GM21576 (cell line): ENCODE measurements at regions not wholly inside any gene's neighbourhood (a gene's known extent, or its start where the extent isn't known, plus 50 kb on each side); places are given as distances from the start of the nearest gene placed in this dataset.

Experiments used
- ATAC-seq: cut with Tn5 transposase; IDR thresholded peaks from one replicate; pipeline ENCODE4 v1.9.1; 2021; ENCODE audit warnings: mild to moderate bottlenecking, moderate library complexity; ENCODE audit not compliant: unreplicated experiment

DNA sequence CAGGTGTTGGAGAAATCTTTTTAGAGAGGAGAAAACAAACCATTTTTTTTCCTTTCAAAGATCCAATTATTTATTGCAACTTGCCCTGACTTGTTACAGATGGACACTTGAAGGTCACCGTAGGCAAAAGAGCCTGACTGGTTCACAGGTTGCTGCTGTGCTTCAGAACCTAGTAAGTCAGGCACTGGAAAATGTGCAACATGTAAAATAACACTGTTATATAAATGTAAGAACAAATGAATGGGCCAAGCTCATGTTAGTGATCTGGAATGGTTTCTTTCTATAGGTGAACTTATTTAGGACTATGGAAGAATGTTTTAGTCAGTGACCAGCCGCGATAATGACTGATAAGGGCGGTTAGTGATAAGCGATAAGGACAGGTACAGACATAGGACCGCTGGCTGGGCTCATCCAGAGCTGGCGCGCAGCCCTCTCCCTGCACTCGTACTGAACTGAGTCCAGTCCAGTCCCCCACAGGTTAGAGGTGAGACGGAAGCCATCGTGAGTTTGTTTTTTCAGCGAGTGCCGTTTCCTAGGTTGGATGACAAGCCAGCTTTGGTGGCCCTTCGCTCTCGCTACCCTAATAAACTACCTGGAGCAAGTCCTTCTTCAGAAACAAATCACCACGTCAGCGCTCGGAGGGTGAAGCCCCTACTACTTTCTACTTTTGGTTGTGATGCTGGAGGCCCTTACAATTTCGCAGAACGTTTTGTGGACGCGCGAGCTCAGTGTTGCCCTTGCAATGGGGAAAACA lies 94.4 kb upstream of the PRDM1 start:
- peak; percentile 42 for ATAC-seq

DNA sequence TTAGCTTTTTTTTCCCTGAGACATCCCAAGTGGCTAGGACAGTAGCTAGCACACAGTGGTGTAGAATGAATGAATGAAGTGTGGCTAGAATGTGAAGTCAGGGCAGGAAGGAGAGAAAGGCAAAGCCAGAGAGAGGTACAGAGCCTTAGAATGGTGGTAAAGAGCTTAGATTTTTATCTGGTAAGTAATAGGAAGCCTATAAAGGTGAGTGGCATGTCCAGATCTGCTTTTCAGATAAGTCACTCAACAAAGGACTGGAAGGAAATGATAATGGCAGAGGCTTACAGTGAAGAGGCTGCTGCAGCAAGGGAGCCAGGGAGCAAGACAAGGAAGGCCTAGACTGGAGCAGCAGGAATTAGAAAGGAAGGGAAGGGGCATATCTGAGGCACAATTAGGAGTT lies 96.0 kb upstream of the PRDM1 start:
- ATAC-seq, result no peak

DNA sequence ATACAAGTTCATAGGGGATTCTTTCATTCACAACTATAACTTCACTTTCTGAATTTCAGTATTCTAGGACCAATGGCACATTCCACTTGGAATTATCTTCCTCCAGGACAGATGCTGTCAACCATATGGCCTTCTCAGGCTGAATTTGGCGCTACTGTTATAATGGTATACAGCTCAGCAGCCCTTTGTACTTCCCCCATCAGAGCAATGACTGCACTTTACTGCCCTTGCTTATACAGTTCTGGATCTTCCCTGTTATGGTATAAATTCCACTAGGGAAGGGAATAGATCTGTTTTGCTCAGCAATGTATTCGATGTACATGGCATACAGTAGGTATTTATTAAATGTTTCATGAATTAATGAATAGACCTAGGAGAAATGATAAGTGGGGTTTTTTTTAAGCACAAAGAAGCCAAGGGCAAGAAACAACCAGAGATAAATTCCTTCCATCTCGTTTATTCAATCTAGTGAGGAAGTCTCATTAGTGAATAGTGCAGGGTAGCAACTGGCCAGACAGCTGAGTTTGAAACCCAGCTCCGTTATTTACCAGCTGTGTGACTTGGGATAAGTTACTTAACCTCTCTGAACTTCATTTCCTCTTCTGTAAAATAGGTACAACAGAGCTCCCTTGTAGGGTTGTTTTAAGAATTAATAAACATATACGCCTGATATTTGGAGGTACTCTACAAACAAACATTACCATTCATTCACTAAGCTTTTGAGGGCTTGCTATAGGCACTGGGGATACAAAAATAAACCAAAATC lies 97.1 kb upstream of the PRDM1 start:
- ATAC-seq, result no peak

DNA sequence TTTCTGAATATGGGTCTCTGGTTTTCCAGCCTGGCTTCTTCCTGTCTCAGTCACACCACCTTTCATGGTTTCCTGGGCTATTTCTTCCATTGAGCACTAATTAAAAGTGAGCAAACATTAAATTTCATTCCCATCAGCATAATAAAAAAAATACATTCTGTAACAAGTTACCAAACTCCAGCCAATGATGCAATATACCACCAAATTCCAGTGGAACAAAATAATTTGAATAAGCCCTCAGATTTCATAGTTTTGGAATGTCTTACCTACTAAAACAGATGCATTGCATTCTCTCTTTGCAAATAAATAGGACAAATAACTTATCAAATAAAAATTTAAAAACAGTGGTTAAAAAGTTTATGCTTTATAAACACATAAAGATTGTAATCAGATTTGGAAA lies 97.8 kb upstream of the PRDM1 start:
- ATAC-seq, result no peak

- ATAC-seq, result no peak
These were observed 98.6 kb upstream of the PRDM1 start for GRCh38 chr6:105987516-105987915.

- no peak for ATAC-seq
These were observed 99.1 kb upstream of the PRDM1 start for GRCh38 chr6:105986998-105987397.

DNA sequence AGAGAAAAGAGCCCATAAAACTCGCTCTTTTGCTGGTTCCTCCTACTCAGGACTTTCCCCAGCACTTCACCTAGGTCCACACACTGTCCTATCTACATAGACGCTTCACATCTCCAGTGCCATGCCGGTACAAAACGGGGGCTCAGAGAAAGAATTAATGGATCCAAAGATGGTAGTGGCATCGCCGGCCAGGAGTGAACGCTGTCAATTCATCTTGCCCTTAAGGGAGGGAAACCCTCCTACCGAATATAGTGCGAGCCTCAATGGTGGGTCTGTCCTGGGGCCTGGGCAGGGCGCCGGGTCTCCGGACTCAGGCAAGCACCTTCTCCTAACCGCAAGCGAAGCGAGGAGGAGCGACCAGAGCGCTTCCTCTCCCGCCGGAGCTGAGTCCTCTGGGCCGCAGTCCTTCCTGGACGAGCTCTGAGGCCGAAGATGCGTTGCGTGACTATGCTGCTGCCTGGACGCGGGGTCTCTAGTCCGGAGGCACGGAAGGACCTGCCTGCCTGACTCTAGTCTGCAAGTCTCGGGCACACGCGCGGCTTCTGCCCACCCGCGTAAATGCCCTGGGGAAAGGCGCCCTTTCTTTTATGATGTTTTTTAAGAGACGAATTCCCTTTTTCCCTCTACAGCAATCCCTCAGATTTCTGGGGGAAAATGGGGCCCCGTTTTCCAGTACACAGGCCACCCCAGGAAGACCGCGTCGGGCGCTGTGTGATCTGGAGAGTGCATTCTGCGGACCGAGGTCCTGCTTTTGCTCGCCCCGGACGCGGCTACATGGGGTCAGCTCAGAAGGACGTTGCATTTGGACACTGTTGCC lies 100.1 kb upstream of the PRDM1 start:
- no peak for ATAC-seq

DNA sequence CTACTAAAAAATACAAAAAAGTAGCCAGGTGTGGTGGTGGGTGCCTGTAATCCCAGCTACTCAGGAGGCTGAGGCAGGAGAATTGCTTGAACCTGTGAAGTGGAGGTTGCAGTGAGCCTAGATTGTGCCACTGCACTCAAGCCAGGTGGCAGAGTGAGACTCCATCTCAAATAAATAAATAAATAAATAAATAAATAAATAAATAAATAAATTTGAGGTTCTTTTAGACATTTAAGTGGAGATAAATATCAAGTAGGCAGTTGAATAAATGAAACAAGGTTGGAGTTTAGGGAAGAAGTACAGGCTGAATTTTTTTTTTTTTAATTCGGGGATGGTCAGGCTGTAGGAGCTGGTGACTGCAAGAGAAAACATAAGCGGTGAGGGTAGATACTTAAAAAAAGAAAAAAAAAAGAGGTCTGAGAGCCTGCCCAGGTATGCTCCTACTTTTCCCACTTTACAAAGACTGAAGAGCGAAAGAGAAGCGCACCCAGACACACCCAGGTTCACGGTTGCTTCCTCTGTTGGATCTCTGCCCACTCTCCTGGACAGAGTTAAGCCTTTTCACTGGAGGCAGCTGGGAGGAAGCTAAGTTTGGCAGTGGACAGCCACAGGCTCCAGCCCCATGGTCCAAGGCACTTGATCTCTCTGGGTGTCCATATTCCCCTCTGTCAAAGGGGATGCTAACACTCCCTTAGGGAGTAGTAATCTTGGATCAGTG lies 100.9 kb upstream of the PRDM1 start:
- ATAC-seq, result no peak

GRCh38 chr6:105983763-105984162 lies 102.4 kb upstream of the PRDM1 start:
- ATAC-seq, result no peak

DNA sequence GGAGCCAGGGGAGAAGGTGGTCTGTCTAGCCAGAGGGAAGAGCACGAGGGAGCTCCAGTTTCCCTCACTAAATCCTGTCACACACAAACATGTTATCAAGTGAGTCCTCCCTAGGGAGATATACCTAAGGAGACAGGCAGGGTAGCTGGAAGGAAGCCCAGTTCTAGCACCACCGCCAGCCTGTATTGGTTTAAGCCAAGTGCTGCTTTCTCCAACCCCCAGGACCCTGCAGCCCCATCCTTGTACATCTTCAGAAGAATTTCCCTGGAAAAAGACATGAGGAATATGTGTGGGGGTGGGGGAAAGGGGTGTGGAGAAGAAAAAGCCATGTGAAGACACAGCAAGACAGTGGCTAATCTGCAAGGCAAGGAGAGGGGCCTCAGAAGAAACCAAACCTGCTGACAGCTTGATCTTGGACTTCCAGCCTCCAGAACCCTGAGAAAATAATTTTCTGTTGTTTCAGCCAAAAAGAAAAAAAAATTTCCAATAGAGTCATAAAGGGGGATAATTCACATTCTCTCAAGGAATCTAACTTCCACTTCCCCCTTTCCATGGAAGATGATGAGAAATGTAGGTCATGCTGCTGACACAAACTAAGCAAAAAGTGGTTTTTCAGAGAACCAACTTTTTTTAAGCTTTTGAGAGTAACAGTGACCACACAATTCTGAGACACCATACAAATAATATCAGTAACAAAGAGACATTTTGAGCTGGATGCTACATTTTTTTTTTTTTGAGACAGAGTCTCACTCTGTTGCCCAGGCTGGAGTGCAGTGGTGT lies 103.2 kb upstream of the PRDM1 start:
- ATAC-seq, result no peak

- ATAC-seq, result no peak
These were observed 104.2 kb upstream of the PRDM1 start for GRCh38 chr6:105981888-105982358.

DNA sequence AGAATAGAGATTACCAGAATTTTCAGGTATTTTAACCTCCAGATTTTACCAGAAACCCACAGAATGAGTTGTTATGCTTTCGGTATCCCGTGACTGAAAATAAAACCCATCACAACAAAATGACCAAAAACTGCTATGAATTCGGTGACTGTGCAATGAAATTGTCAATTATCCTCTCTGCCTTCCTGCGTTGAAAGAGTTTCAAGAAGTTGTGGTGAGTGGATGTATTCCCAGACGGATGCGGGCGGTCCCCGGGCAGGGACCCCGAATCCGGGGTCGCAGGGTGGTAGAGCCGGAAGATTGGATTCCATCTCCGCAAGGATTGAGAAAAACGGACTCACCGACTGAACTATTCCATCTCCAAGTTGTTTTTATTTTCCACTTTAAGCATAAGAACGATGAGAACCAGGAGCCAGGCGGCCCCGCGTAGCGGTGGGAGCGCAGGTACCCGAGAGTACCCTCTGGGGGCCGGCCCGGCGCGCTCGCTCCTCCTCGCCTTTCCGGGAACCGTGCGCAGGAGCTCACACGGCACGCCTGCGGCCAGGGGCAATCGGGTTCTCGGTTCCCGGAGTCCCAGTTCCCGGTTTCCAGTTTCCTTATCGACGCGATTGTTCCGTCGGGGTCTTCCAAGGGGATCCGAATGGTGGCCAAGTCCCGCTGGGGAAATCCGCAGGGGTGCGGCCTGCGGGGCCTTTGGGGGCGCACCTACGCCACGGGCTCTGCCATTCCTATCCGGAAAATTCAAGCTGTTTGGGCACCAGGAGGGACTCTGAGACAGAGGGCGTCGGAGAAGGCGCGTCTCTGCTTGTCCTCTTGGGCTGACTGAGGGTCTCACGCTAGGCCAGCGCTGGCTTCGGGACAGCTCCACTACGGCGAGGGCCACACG lies 104.9 kb upstream of the PRDM1 start:
- ATAC-seq, result no peak

GRCh38 chr6:105978974-105979373 lies 107.2 kb upstream of the PRDM1 start:
- ATAC-seq, result no peak

GRCh38 chr6:105977934-105978504 lies 108.1 kb upstream of the PRDM1 start:
- no peak for ATAC-seq

- no peak for ATAC-seq
These were observed 111.2 kb upstream of the PRDM1 start for GRCh38 chr6:105974986-105975385.

GRCh38 chr6:105972440-105972839 lies 113.7 kb upstream of the PRDM1 start:
- ATAC-seq, result no peak

DNA sequence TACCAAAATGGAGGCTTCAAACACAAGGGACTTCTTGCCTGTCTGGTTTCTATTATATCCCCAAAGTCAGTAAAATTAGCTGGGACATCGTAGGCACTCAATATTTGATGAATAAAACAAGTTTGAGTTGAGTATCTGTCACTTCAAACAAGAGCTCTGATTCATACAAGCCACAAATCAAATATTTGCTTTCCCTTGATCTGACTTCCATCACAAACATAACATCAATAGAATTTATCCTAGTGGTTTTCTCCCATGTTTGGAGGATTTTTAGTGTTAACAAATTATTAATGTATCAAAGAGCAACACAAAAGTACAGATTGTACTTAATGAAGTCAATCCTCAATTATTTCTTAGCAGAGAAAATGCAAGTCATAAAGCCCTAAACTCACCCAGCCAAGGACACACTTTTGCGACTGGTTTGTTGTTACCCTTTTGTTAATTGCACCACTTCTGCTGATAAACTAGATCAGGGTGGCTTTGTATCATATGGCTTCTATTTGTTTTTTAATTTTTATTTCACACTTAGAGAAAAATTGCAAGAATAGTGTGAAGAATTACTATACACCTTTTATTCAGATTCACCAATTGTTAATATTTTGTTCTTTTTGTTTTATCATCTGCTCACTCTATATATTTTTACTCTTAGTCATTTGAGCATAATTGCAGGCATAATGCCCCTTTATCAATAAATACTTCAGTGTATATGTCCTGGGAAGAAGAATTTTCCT lies 117.4 kb upstream of the PRDM1 start:
- no peak for ATAC-seq
